Upper lobe of right lung (tissue), 1 donor: ENCODE measurements at regions not wholly inside any gene's neighbourhood (a gene's known extent, or its start where the extent isn't known, plus 50 kb on each side); places are given as distances from the start of the nearest gene placed in this dataset.

Source experiments
- ATAC-seq: fragments of 200-7000 bp; cut with Tn5 transposase; one replicate; pipeline ENCODE4 v1.9.1; 2020; ENCODE audit warnings: mild to moderate bottlenecking, moderate library complexity
- DNase-seq: peaks from one replicate; pipeline ENCODE4 v3.0.0-alpha.2; 2020
- H3K27ac ChIP-seq: fragments of 200-600 bp; one replicate; pipeline ENCODE4 v1.8.0; 2022
- H3K27me3 ChIP-seq: fragments of 200-600 bp; one replicate; pipeline ENCODE4 v1.8.0; 2022; ENCODE audit warnings: mild to moderate bottlenecking
- H3K36me3 ChIP-seq: fragments of 200-600 bp; one replicate; pipeline ENCODE4 v1.8.0; 2022
- H3K4me1 ChIP-seq: fragments of 200-600 bp; one replicate; pipeline ENCODE4 v1.8.0; 2022
- H3K4me3 ChIP-seq: fragments of 200-600 bp; one replicate; pipeline ENCODE4 v1.8.0; 2022; ENCODE audit warnings: mild to moderate bottlenecking
- H3K9me3 ChIP-seq: fragments of 200-600 bp; one replicate; pipeline ENCODE4 v1.8.0; 2022
- CTCF ChIP-seq: fragments of 200-600 bp; IDR thresholded peaks from one replicate; pipeline ENCODE4 v1.8.0; 2022; ENCODE audit warnings: antibody characterized with exemption
- intact Hi-C: fragments of 100-400 bp; cut with DNase I; formaldehyde crosslinking; loops from one replicate; pipeline ENCODE4 v1.11.0; 2022
- donor health status: DM: no; HTN: yes; CAD: no; lungs with severe emphysema.

GRCh38 chr3:19070325-19070724 lies 78.0 kb upstream of the KCNH8 start:
- ATAC-seq (no peak), DNase-seq (no peak)
- H3K27me3 ChIP-seq = no peaks in the 10 kb centered on the region
- no peak overlapping the region for H3K27ac ChIP-seq
- no peaks in the 10 kb centered on the region for H3K36me3 ChIP-seq
- H3K9me3 ChIP-seq = no peaks in the 10 kb centered on the region
- no peaks in the 10 kb centered on the region for H3K4me1 ChIP-seq
- intact Hi-C loops = no loop called here
- TF ChIP-seq CTCF = no peak
- H3K4me3 ChIP-seq = no peak overlapping the region

GRCh38 chr3:19065027-19065426 lies 83.3 kb upstream of the KCNH8 start:
- no peak overlapping the region for H3K4me3 ChIP-seq
- no peak for DNase-seq
- H3K9me3 ChIP-seq = no peaks in the 10 kb centered on the region
- H3K36me3 ChIP-seq = no peaks in the 10 kb centered on the region
- no peaks in the 10 kb centered on the region for H3K27me3 ChIP-seq
- H3K27ac ChIP-seq = no peak overlapping the region
- peak; percentile 33 for ATAC-seq
- intact Hi-C loops = no loop called here
- TF ChIP-seq CTCF = no peak
- no peaks in the 10 kb centered on the region for H3K4me1 ChIP-seq

GRCh38 chr3:19063936-19064335 lies 84.4 kb upstream of the KCNH8 start:
- no peak for ATAC-seq
- Histone ChIP-seq H3K27me3 (no peaks in the 10 kb centered on the region), H3K4me1 (no peaks in the 10 kb centered on the region), H3K36me3 (no peaks in the 10 kb centered on the region), H3K27ac (no peak overlapping the region), H3K4me3 (no peak overlapping the region), H3K9me3 (no peaks in the 10 kb centered on the region)
- intact Hi-C loops = no loop called here
- DNase-seq = no peak
- no peak for TF ChIP-seq CTCF

- DNase-seq (no peak), ATAC-seq (no peak)
- no peaks in the 10 kb centered on the region for H3K27me3 ChIP-seq
- no peaks in the 10 kb centered on the region for H3K4me1 ChIP-seq
- TF ChIP-seq CTCF = no peak
- intact Hi-C loops = no loop called here
- H3K4me3 ChIP-seq = no peak overlapping the region
- no peaks in the 10 kb centered on the region for H3K36me3 ChIP-seq
- no peaks in the 10 kb centered on the region for H3K9me3 ChIP-seq
- no peak overlapping the region for H3K27ac ChIP-seq
Measured at GRCh38 chr3:19060404-19060803, 87.9 kb upstream of the KCNH8 start.

GRCh38 chr3:19052874-19053273 lies 95.4 kb upstream of the KCNH8 start:
- no peaks in the 10 kb centered on the region for H3K4me1 ChIP-seq
- no peak for ATAC-seq
- H3K27me3 ChIP-seq = no peaks in the 10 kb centered on the region
- no peak for DNase-seq
- H3K27ac ChIP-seq = no peak overlapping the region
- TF ChIP-seq CTCF = no peak
- intact Hi-C loops = no loop called here
- no peaks in the 10 kb centered on the region for H3K9me3 ChIP-seq
- no peak overlapping the region for H3K4me3 ChIP-seq
- no peaks in the 10 kb centered on the region for H3K36me3 ChIP-seq

- no peak overlapping the region for H3K27ac ChIP-seq
- no peaks in the 10 kb centered on the region for H3K4me1 ChIP-seq
- intact Hi-C loops = no loop called here
- H3K36me3 ChIP-seq = no peaks in the 10 kb centered on the region
- H3K27me3 ChIP-seq = no peaks in the 10 kb centered on the region
- DNase-seq = no peak
- ATAC-seq = no peak
- no peaks in the 10 kb centered on the region for H3K9me3 ChIP-seq
- H3K4me3 ChIP-seq = no peak overlapping the region
- peak; percentile 19 for TF ChIP-seq CTCF
Measured at GRCh38 chr3:19046440-19046839, 101.9 kb upstream of the KCNH8 start.
